ENCODE measurements at regions not wholly inside any gene's neighbourhood (a gene's known extent, or its start where the extent isn't known, plus 50 kb on each side); places are given as distances from the start of the nearest gene placed in this dataset.
"Not testable (repeated sequence)": the region's sequence is repeated elsewhere in the genome, so short reads cannot be mapped to it uniquely, and the experiment has no call there.

DNA sequence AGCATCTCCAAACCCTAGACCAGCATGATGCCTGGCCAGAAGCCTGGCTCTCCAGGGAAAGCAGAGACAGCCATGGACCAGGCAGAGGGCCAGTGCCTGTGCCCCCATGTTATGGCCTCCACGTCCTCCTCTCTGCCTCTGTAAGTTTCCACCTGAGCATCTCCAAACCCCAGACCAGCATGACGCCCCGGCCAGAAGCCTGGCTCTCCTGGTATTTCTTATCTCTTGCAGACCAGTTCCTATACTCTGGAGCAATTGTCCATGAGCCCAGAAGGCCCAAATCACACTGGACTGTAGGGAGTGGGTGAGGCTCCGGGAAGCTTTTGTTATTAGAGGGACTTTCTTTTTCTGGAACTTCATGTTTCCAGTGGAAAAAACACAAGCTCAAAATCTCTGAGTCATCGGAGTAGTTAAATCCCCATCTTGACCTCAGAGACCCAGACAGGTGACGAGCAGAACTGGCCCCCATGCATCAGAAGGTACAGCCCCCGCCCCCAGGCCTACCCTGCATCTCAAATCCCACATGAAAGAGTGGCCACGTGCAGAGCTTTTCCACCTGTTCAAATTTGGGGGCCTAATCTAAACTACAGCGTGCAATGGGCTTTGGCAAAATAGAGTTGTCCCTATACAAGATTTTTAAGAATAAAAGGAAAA is 110.2 kb upstream of the FOXQ1 start:
- no peak for DNase-seq (ENCODE audit: low spot score)

DNA sequence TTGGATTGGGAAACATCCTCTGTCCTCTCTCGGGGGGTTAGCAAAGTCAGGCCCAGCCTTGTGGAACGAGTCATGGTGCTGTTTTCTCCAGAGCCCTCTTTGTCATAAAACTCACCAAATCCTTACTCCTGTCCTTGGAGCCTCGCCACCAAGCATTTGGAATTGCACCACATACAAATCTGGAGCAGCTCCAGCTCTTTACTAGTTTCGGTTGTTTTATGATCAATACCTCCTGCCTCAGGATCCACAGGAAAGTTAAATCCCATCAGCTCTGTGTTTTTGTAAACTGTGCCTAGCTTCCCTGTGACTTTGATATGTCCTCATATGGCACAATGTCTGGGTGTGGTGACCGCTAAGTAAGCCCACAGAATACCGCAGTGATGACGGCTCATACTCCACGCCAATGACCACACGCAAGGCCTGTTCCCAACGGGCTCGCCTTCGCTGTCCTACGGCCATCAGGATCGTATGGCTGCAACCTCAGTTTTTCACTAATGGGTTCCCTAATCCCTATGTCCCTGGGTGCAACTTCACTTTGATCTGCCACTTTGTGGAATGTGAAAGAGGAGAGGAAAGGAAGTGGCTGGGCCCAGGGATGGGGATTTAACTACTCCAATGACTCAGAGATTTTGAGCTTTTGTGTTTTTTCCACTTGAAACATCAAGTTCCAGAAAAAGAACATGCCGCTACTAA is 111.3 kb upstream of the FOXQ1 start:
- DNase-seq (ENCODE audit: low spot score) = no peak

DNA sequence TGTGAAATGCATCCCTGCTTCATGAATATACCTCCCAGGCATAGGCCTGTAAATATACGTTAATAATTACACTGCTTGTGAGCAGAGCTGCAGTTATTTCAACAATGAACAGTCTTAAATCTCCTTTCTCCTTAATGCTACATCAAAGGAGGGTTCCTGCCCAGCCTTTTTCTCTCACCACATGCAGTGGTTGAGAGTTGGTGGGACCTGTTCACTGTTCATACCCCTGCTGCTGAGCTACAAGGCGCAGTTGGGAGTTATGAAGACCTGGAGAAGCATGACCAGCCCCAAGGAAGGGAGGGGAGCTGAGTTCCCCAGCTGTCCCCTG is 111.9 kb upstream of the FOXQ1 start:
- no peak for DNase-seq (ENCODE audit: low spot score)

DNA sequence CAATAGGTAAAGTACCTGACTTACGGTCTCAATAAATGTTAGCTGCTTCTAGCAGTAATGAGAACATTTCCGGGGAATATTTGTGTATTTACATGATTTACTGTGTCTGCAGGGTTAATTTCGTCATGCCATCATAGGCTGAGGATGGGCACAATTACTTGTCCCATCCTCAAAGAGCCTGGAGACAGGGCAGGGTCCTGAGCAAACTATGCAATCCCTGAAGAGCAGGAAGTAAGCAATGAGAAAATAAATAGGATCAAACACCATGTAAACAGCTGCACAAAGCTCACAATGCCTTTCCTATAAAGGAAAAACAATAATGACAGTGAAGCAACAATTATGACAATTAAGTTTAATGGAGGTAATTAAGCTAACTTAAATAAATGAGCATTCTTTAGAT is 114.6 kb upstream of the FOXQ1 start:
- no peak for DNase-seq (ENCODE audit: low spot score)

DNA sequence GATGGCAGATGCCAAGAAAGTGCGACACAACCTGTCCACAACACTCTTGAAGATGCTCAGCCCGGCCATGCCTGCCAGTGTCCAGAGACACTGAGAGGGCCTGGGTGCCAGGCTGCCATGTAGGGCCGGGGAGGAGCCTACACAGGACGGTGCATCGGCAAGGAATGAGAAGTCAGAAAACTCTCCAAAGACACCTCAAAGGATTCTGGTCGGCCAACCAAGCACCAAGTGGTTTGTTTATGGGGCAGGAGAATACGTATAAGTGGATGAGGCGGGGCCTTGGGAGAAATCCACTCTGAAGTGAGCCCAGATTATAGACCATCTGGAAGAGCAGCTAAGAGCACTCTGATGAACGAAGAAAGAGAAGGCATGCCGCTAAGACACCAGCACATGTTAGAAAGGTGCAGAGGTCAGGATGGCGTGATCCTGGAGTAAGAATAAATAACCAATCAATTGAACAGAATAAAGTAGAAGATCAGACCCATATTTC is 120.7 kb upstream of the FOXQ1 start:
- DNase-seq (ENCODE audit: low spot score) = no peak

DNA sequence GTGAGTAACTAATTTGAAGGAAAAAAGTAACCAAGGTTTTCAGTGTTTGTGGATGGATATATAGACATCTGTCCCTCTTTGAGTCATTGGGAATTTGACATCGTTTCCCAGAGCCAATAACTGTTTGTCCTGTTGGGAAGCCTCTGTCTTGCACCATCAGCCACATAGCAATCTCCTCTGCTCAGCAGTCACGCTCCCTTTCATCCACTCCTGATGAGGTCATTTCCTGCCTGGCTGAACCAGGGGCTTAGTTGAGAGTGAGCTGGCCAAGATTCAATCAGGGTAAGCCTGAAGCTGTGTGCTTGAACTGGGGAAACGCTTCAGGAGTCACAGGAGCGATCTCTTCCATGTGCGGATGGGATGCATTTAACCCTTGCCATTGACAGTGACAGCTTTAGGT is 121.5 kb upstream of the FOXQ1 start:
- no peak for DNase-seq (ENCODE audit: low spot score)

DNA sequence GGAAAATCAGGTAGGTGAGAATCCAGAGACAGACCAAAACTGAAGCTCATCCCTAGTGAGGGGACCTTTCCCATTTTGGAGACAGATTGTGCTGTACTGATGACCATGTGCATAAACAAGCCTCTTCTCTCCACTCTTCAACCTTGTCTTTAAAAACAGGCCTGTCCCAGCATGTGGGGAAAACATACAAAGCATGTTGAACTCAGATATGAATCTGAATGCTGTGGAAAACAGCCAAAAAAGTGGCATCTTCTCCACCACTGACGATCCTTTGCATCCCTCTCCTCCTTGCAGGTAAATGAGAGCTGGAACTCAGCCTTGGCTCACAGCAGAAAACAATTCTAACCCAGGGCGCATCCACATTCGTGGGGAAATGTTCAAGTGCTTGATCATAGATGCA is 123.7 kb upstream of the FOXQ1 start:
- DNase-seq (ENCODE audit: low spot score) = no peak

DNA sequence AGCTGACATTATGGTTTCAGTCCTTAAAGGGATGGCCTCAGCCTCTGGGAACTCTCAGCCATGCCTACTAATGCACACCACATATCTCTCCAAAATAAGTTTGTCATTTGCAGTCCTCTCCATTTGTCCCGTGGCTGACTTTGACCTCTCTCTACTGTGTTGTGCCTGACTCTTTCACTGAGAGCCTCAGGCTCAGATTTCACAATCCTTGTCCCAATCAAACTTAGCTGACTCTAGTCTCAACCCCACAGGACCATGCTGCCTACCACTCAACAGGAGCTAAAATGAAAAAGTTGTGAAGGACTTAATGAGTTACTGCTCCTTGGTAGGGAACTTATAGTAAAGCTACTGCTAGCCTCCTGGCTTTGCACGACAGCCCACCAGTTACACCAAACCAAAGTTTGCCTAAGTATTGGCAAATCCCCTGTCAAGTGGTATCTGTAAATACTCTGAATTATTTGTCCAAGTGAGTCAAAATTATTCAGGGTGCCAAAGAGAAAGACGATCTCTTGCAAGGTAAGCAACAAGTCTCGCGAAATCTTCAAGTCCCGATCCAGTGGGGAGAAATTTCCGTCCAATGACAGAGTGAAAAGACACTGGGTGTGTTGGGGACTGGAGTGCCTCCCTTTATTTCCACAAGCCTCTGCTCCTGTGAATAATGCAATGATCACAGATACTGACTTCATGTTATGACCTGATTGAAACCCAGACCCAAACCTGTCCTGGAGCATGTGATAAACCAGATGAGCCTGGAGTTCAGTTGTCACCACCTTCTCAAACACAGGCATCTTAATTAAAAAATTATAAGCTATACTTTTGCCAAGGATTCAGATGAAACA is 124.4 kb upstream of the FOXQ1 start:
- DNase-seq (ENCODE audit: low spot score) = no peak

DNA sequence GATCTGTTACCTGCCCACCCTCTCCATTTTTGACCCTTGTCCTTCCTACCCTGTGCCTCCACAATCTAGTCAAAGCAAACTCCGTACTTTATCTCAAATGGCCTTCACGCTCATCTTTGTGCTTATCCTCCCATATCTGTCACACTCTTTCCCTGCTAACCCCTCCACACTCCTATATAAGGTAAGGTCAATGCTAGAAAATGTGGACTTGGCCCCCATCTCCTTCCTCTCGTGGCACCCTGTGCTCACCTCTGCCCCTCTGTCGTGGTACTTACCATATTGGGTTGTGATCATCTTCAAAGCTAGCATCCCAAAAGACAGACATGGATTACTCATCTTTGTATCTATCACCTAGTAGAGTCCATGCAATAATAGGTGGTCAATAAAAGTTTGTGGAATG is 127.6 kb upstream of the FOXQ1 start:
- DNase-seq (ENCODE audit: low spot score) = no peak

DNA sequence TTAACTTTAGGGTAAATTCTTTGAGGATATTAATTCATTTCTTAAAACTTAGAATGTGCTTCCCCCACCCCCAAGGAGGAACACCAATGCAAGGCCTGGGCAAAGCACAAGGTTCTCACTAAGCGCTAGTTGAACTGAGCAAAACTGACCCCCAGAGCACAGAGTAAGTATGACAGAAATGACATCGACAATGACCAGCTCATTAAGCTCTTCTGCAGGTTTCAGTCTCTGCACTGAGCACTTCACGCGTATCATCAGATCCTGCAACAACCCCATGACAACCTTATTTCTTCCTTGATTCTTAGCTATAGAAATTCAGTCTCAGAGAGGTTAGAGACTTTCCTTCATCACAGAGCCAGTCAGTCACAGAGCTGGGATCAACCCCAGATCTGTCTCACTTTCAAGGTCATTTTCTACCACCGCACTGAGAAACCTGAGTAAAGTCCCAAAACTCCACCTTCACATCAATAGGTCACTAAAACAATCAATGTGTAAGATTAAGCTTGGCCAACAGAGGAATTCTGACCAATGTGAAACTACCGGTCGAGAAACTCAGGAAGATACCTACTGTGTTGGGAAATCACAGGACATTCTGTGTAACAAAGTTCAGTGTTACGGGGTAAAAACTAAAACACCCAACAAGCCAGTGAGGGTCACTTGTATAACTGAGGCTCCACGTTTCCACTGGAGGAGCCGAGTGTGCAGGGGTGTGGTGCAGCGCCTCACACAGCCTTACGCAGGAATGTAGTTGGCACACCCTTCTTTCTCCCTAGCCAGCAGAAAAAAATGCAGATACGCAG is 129.0 kb upstream of the FOXQ1 start:
- no peak for DNase-seq (ENCODE audit: low spot score)

DNA sequence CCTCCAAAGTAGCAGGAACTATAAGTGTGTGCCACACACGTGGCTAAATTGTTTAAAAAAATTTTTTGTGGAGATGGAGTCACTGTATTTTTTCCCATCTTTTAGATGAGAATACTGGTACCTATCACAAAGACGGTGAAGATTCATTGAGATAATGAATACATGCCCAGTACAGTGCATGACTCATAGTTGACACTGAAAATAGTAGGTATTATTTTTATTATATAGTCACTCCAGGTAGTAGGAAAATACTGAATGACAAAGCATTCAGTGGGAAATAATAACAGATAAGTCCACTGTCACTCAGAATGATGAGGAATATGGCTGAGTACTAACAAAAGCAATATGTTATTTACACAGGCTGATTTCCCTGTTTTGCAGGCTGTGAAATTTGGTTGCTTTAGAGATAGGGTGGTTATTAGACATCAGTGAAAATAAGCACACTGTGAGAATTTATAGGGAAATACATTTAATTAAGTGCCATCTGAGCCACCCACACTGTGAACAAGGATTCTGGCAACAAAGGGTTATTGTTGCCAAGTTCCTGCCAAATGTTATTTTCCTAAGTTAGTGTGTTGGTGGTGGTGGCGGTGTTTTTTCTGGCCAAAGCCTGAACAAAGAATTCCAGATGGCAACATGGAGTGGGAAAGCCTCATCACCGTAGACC is 129.8 kb upstream of the FOXQ1 start:
- no peak for DNase-seq (ENCODE audit: low spot score)

DNA sequence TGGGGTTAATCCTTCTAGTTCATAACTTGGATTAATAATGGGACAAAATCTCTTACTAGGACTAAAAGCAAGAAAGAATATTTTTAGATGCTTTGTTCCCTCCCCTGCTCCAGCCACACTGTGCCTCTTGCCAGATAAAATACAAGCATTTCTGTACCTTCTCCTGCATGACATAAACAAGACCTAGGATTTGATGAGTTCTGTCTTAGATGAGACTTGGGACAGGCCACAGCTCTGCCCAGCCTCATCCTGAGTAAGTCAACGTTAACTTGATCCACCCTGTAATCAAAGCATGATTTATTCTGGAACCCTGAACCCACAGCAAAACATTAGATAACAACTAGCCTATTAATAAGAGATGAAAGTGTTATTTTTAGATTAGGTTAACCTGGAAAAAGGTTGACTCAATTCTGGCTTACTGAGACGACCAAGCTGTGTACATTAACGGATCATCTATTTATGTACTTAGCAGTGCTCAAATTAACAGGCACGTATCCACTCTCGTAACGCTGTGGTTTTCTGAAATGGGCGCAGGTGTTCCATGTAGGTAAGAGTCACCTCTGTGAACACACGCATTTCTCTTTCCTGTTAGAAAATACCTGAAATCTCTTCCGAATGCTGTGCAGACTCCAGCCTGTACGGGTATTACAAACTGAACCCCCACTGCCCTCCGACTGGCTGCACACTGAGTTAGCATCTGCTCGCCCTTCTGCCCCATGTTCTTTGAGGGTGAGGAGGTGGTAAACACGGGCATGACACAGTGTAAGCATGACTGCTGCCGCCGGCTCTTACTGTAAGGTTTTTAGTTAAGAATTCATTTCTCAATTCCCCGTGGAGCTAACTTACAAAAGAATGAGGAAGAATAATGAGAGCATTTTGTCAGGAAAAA is 132.1 kb upstream of the FOXQ1 start:
- DNase-seq (ENCODE audit: low spot score) = no peak

DNA sequence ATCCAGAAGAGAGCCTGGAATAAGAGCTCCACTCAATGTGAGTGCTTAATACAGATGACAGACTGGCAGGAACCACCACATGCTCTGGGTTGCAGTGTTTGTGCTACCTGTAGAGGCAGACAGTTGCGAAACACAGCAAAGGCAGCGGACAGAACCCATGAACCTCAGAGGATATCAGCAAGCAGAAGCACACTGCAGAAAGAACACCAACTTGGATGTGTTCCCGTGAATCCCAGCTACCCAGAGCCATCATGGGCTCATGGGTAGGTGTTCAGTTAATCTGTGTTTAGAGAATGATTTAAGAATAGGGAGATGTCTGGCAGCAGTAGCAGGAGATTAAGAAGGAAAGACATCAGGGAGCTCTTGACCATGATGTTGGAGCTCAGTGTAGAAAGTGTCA is 133.3 kb upstream of the FOXQ1 start:
- no peak for DNase-seq (ENCODE audit: low spot score)

DNA sequence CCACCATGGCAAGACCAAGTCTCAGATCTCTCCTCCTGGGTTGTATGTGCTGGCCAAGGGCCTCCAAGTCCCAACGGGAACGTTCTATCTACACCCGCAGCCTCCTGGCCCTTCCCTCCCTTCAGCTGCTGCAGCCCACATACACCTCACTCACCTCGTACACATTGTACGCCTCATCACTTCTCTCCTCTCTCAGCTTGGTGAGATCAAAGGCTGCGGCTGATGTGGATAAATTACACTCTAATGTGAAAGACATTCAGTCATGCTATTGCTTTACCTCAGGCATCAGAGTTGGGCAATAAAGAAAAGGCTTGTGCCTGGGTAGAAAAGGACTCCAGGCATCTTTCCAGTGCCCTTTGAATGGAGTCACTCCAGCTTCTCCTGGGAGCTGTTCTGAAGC is 135.3 kb upstream of the FOXQ1 start:
- DNase-seq (ENCODE audit: low spot score) = no peak

DNA sequence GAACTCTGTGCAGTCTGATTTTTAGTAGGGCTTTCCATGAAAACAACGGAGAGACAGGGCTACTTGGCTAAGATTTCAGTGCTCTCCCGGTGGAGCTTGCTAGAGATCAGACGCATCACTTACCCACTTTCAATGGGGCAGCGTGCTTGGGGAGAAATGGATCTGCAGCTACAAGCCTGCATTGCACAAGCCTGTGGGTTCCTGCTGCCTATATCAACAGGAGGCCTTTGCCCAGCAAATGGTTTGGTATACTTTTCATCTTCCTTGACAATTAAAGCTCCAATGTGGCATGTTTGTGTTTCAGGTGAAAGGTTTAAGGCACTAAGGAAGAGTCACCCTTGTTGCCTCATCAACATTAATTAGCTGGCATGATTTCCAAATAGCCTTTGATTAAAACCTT is 136.0 kb upstream of the FOXQ1 start:
- no peak for DNase-seq (ENCODE audit: low spot score)

DNA sequence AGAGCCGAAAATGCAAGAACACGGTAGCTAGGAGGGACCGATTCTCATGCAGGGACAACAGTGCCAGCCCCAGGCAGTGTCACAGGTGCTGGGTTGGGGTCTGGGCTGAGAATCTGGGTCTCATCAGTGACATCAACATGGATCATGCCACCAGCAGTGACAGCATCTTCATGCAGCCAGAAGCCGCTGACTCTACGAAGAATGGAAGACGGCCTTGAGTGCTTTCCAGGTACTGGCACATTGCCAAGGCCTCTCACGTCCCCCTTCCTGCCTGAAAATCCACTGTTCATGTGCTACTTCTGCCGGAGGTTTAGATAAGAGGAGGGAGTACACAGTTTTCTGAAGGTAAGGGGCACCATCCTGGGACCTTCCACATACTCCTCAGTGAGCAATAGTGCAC is 141.1 kb upstream of the FOXQ1 start:
- DNase-seq (ENCODE audit: low spot score) = no peak

DNA sequence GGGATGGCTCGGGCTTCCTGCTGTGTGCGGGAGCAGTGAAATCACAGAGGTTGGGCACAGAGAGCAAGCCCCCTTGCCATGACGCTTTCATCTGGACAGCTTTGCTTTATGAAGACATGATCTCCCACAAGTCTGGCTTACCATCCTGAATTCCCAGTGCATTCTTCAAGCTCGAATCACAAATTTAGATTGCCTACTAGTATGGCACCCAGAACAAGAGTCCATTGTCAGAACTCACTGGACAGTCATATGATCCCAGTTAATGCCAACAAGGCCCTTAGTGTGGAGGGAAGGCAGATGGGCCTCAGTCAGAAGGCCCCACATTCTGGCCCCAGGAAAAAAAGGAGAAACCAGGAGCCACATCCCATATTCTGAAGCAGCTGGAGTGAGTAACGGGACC is 147.3 kb upstream of the FOXQ1 start:
- no peak for DNase-seq (ENCODE audit: low spot score)

DNA sequence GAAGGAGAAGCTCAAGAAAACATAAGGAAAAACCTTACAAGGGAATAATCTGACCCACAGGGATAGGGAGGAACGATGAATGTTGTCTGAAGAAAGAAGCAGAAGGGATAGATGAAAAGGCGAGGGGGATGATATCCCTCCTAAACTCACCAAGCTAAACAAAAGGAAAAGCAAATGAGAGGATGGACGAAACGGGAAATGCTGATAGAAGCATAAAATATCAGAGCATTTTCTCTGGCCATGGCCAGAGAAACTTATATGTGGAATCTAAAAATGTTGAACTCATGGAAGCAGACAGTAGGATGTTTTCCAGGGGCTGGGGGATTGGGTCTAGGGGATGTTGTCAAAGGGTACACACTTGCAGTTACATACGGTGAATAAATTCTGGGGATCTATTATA is 148.4 kb upstream of the FOXQ1 start:
- DNase-seq (ENCODE audit: low spot score) = no peak

DNA sequence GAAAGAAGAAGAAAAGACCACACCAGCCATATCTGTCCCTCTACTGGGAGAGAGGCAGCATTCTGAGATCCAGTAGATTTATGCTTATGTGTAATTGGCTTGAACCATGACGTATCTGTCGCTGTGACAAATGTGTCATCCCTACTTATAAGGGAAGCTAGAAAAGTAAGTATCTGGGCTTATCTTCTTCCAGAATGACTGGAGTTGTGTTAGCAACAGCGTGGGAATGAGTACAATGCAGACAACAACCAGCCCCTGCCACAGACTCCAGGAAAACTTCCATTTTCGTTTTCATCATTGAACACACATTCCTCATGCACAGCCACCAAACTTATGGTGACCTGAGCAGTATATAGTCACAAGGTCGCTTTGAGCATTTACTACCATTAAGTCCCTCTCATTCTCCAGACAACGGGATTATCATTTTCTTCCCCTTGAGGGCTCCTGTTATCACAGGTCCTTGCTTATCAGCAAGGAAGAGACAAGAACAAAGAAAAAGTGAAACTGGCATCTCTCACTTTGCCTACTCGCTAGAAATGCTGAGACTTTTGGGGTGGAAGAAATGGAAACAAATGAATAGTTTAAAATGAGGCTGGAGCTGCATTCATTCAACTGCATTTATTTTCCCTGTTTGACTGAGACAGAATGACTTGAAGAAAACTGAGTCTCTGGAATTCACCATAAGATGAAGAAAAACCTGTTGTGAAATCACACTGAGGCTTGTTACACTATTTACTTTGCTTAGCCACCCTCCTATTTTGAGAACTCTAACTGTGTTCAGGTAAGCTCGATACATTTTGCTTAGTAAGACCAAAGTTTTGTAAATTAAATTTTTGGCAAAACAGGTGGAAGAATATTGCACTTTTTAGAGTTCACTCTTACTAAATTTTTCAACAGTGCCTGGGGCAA is 149.3 kb upstream of the FOXQ1 start:
- no peak for DNase-seq (ENCODE audit: low spot score)

DNA sequence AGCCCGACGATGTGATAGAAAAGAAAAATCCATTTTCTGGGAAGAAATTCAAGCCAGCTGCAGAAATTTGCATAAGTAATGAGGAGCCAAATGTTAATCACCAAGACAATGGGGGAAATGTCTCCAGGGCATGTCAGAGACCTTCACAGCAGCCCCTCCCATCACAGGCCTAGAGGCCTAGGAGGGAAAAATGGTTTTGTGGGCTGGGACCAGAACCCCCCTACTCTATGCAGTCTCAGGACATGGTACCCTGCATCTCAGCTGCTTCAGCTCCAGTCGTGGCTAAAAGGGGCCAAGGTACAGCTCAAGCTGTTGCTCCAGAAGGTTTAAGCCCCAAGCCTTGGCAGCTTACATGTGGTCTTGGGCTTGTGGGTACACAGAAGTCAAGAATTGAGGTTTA is 155.5 kb upstream of the FOXQ1 start:
- DNase-seq (ENCODE audit: low spot score) = not testable (repeated sequence)

All from CD4-positive, alpha-beta T cell treated with Interleukin-15 for 4 hours (primary cell).